HUES6 (cell line): ENCODE measurements at regions not wholly inside any gene's neighbourhood (a gene's known extent, or its start where the extent isn't known, plus 50 kb on each side); places are given as distances from the start of the nearest gene placed in this dataset.

Experiments
- H3K27ac ChIP-seq: 2 replicates; pipeline ENCODE4 v1.7.0; 2013; ENCODE audit warnings: low read depth, mild to moderate bottlenecking, low read length, inconsistent platforms
- H3K27me3 ChIP-seq: 2 replicates; pipeline ENCODE4 v1.6.1; 2013; ENCODE audit warnings: low read length; ENCODE audit not compliant: control insufficient read depth, insufficient read depth
- H3K36me3 ChIP-seq: 2 replicates; pipeline ENCODE4 v1.6.1; 2013; ENCODE audit warnings: low read length; ENCODE audit not compliant: control insufficient read depth, insufficient read depth
- H3K4me1 ChIP-seq: 2 replicates; pipeline ENCODE4 v1.6.1; 2013; ENCODE audit warnings: low read length; ENCODE audit not compliant: control insufficient read depth, insufficient read depth
- H3K4me3 ChIP-seq: 2 replicates; pipeline ENCODE4 v1.5.1; 2013; ENCODE audit warnings: low read depth, low read length
- H3K9ac ChIP-seq: one replicate; pipeline ENCODE4 v1.6.1; 2013; ENCODE audit warnings: mild to moderate bottlenecking, low read length
- H3K9me3 ChIP-seq: 2 replicates; pipeline ENCODE4 v1.6.1; 2013; ENCODE audit warnings: low read depth, low read length; ENCODE audit not compliant: control insufficient read depth, insufficient read depth

- peaks cover 3% of the 10 kb centered on the region; the same call in 1 of the 2 replicates for H3K9me3 ChIP-seq
- H3K36me3 ChIP-seq, result no peaks in the 10 kb centered on the region
- H3K4me3 ChIP-seq, result no peak overlapping the region
- peak overlapping the region; percentile 44; the same call in 1 of the 2 replicates for H3K27ac ChIP-seq
- no peak overlapping the region for H3K9ac ChIP-seq
- no peaks in the 10 kb centered on the region for H3K27me3 ChIP-seq
- peaks cover 41% of the 10 kb centered on the region for H3K4me1 ChIP-seq
Measured at GRCh38 chr9:672851-673250, 168.6 kb upstream of the DMRT1 start.

GRCh38 chr9:673264-673965, 168.1 kb upstream of the DMRT1 start:
- H3K4me1 ChIP-seq, result peaks cover 41% of the 10 kb centered on the region
- no peak overlapping the region for H3K9ac ChIP-seq
- no peaks in the 10 kb centered on the region for H3K36me3 ChIP-seq
- H3K9me3 ChIP-seq, result peaks cover 3% of the 10 kb centered on the region; the same call in 1 of the 2 replicates
- H3K4me3 ChIP-seq, result no peak overlapping the region
- H3K27ac ChIP-seq, result peak overlapping the region; percentile 54; the same call in 1 of the 2 replicates
- H3K27me3 ChIP-seq, result no peaks in the 10 kb centered on the region

GRCh38 chr9:673966-674526, 167.5 kb upstream of the DMRT1 start:
- H3K27me3 ChIP-seq, result no peaks in the 10 kb centered on the region
- H3K36me3 ChIP-seq, result no peaks in the 10 kb centered on the region
- no peak overlapping the region for H3K9ac ChIP-seq
- no peaks in the 10 kb centered on the region; the same call in 1 of the 2 replicates for H3K9me3 ChIP-seq
- H3K4me3 ChIP-seq, result no peak overlapping the region
- peak overlapping the region; percentile 54; the same call in 1 of the 2 replicates for H3K27ac ChIP-seq
- peaks cover 41% of the 10 kb centered on the region for H3K4me1 ChIP-seq

- Histone ChIP-seq H3K4me3 (no peak overlapping the region), H3K27ac (no peak overlapping the region), H3K9ac (no peak overlapping the region), H3K27me3 (no peaks in the 10 kb centered on the region), H3K36me3 (no peaks in the 10 kb centered on the region), H3K4me1 (peaks cover 41% of the 10 kb centered on the region), H3K9me3 (no peaks in the 10 kb centered on the region)
Measured at GRCh38 chr9:675697-676370, 165.7 kb upstream of the DMRT1 start.

- Histone ChIP-seq H3K4me3 (no peak overlapping the region), H3K9me3 (no peaks in the 10 kb centered on the region), H3K36me3 (no peaks in the 10 kb centered on the region), H3K27me3 (no peaks in the 10 kb centered on the region), H3K4me1 (peaks cover 39% of the 10 kb centered on the region), H3K27ac (no peak overlapping the region), H3K9ac (no peak overlapping the region)
Measured at GRCh38 chr9:676780-677438, 164.6 kb upstream of the DMRT1 start.

- Histone ChIP-seq H3K9me3 (no peaks in the 10 kb centered on the region), H3K27ac (no peak overlapping the region), H3K9ac (no peak overlapping the region), H3K27me3 (no peaks in the 10 kb centered on the region), H3K4me3 (no peak overlapping the region), H3K4me1 (peaks cover 36% of the 10 kb centered on the region), H3K36me3 (no peaks in the 10 kb centered on the region)
Measured at GRCh38 chr9:677461-678097, 163.9 kb upstream of the DMRT1 start.

GRCh38 chr9:678897-679296, 162.6 kb upstream of the DMRT1 start:
- no peak overlapping the region for H3K4me3 ChIP-seq
- H3K36me3 ChIP-seq, result no peaks in the 10 kb centered on the region
- no peaks in the 10 kb centered on the region for H3K27me3 ChIP-seq
- H3K9ac ChIP-seq, result no peak overlapping the region
- no peak overlapping the region for H3K27ac ChIP-seq
- H3K4me1 ChIP-seq, result peaks cover 37% of the 10 kb centered on the region
- H3K9me3 ChIP-seq, result no peaks in the 10 kb centered on the region

GRCh38 chr9:679462-679861, 162.0 kb upstream of the DMRT1 start:
- no peaks in the 10 kb centered on the region for H3K36me3 ChIP-seq
- no peak overlapping the region for H3K4me3 ChIP-seq
- no peaks in the 10 kb centered on the region for H3K27me3 ChIP-seq
- peaks cover 38% of the 10 kb centered on the region for H3K4me1 ChIP-seq
- no peak overlapping the region for H3K9ac ChIP-seq
- H3K9me3 ChIP-seq, result no peaks in the 10 kb centered on the region
- no peak overlapping the region for H3K27ac ChIP-seq

GRCh38 chr9:680106-680505, 161.4 kb upstream of the DMRT1 start:
- Histone ChIP-seq H3K4me1 (peaks cover 39% of the 10 kb centered on the region), H3K4me3 (no peak overlapping the region)

GRCh38 chr9:682633-683508, 158.6 kb upstream of the DMRT1 start:
- Histone ChIP-seq H3K36me3 (no peaks in the 10 kb centered on the region), H3K4me3 (no peak overlapping the region), H3K9ac (no peak overlapping the region), H3K4me1 (peaks cover 18% of the 10 kb centered on the region), H3K27me3 (no peaks in the 10 kb centered on the region), H3K9me3 (no peaks in the 10 kb centered on the region; the same call in 1 of the 2 replicates), H3K27ac (0 out of 2 replicates have a peak overlapping the region, but pooled peaks have one; percentile 20)

More at GRCh38 chr9:680106-680505, 161.4 kb upstream of the DMRT1 start:
- H3K27me3 ChIP-seq, result no peaks in the 10 kb centered on the region
- no peaks in the 10 kb centered on the region for H3K9me3 ChIP-seq
- H3K27ac ChIP-seq, result no peak overlapping the region
- no peaks in the 10 kb centered on the region for H3K36me3 ChIP-seq
- no peak overlapping the region for H3K9ac ChIP-seq
